HEK293 (cell line): ENCODE measurements at regions not wholly inside any gene's neighbourhood (a gene's known extent, or its start where the extent isn't known, plus 50 kb on each side); places are given as distances from the start of the nearest gene placed in this dataset.

Experiments
- CTCF ChIA-PET: fragments of 350-600 bp; formaldehyde crosslinking; extraction: SDS; loops from one replicate; lab custom pipeline; 2021; ENCODE audit warnings: antibody characterized with exemption; lab: Yijun Ruan, JAX
- POLR2A ChIA-PET: fragments of 300-600 bp; formaldehyde crosslinking; extraction: SDS; loops from one replicate; lab custom pipeline; 2020; ENCODE audit warnings: antibody characterized with exemption, inconsistent platforms; lab: Yijun Ruan, JAX
- H3K27ac ChIP-seq: fragments of 200-500 bp; sonication (Bioruptor generic); 2 replicates; pipeline ENCODE4 v1.5.1; 2014; ENCODE audit warnings: low read depth, low read length, control low read depth, inconsistent platforms; ENCODE audit errors: extremely low read depth
- H3K36me3 ChIP-seq, 2 experiments: fragments of 200-500 bp in 1 of 2; sonication (Bioruptor generic) in 1 of 2; 1 replicate in 1 of 2; 2 replicates in 1 of 2; pipeline ENCODE4 v1.5.1; 2014 to 2017; ENCODE audit warnings: inconsistent platforms in 2 of 2, low read length in 2 of 2; ENCODE audit not compliant: control insufficient read depth in 2 of 2, insufficient read depth in 1 of 2
- H3K4me1 ChIP-seq: fragments of 200-500 bp; sonication (Bioruptor generic); 2 replicates; pipeline ENCODE4 v1.5.1; 2014; ENCODE audit warnings: mild to moderate bottlenecking, low read length, inconsistent platforms; ENCODE audit not compliant: control insufficient read depth, insufficient read depth
- H3K4me3 ChIP-seq: 2 replicates; pipeline ENCODE4 v1.5.1; 2011; ENCODE audit warnings: low read depth, mild to moderate bottlenecking, control low read depth, low read length, moderate library complexity
- H3K9me3 ChIP-seq: fragments of 200-500 bp; sonication (Bioruptor generic); 2 replicates; pipeline ENCODE4 v1.5.1; 2014; ENCODE audit warnings: low read depth, low read length, inconsistent platforms; ENCODE audit not compliant: control insufficient read depth, insufficient read depth
- ATF2 ChIP-seq: fragments of 450-650 bp; formaldehyde crosslinking; IDR thresholded peaks from 2 replicates; pipeline ENCODE4 v1.5.1; 2016; ENCODE audit warnings: missing biosample characterization, missing genetic modification characterization, low read depth
- GLI4 ChIP-seq: fragments of 450-650 bp; formaldehyde crosslinking; IDR thresholded peaks from 2 replicates; pipeline ENCODE4 v1.5.1; 2016; ENCODE audit warnings: missing biosample characterization, missing genetic modification characterization
- IKZF3 ChIP-seq: fragments of 450-650 bp; IDR thresholded peaks from 2 replicates; pipeline ENCODE4 v1.5.0; 2018; ENCODE audit warnings: missing biosample characterization, mild to moderate bottlenecking, missing genetic modification characterization, moderate library complexity
- KLF9 ChIP-seq: fragments of 450-650 bp; formaldehyde crosslinking; IDR thresholded peaks from 2 replicates; pipeline ENCODE4 v1.5.1; 2016; ENCODE audit warnings: missing biosample characterization, missing genetic modification characterization, low read depth
- PRDM1 ChIP-seq: fragments of 450-650 bp; formaldehyde crosslinking; IDR thresholded peaks from 2 replicates; pipeline ENCODE4; 2016; ENCODE audit warnings: missing biosample characterization, missing genetic modification characterization
- REPIN1 ChIP-seq: fragments of 450-650 bp; formaldehyde crosslinking; IDR thresholded peaks from 2 replicates; pipeline ENCODE4 v1.5.1; 2017; ENCODE audit warnings: missing biosample characterization, missing genetic modification characterization, low read depth
- SCRT2 ChIP-seq: fragments of 450-650 bp; formaldehyde crosslinking; IDR thresholded peaks from 2 replicates; pipeline ENCODE4 v1.5.1; 2016; ENCODE audit warnings: missing biosample characterization, missing genetic modification characterization
- SETDB1 ChIP-seq: IDR thresholded peaks from one replicate; pipeline ENCODE4 v1.6.1; 2017; ENCODE audit warnings: mild to moderate bottlenecking, low read length, moderate library complexity, mixed read lengths; ENCODE audit not compliant: insufficient read length
- YY2 ChIP-seq: fragments of 450-650 bp; formaldehyde crosslinking; IDR thresholded peaks from 2 replicates; pipeline ENCODE4 v1.5.1; 2016; ENCODE audit warnings: missing biosample characterization, missing genetic modification characterization
- ZBTB20 ChIP-seq: fragments of 450-650 bp; formaldehyde crosslinking; IDR thresholded peaks from 2 replicates; pipeline ENCODE4 v1.5.1; 2016; ENCODE audit warnings: missing biosample characterization, missing genetic modification characterization
- ZBTB48 ChIP-seq: fragments of 450-650 bp; formaldehyde crosslinking; IDR thresholded peaks from 2 replicates; pipeline ENCODE4 v1.5.1; 2016; ENCODE audit warnings: missing biosample characterization, missing genetic modification characterization
- ZEB2 ChIP-seq: fragments of 450-650 bp; formaldehyde crosslinking; IDR thresholded peaks from 2 replicates; pipeline ENCODE4 v1.5.1; 2016; ENCODE audit warnings: missing biosample characterization, missing genetic modification characterization
- ZNF112 ChIP-seq: fragments of 450-650 bp; formaldehyde crosslinking; IDR thresholded peaks from 2 replicates; pipeline ENCODE4 v1.5.0; 2017; ENCODE audit warnings: missing biosample characterization, missing genetic modification characterization
- ZNF354C ChIP-seq: fragments of 450-650 bp; formaldehyde crosslinking; IDR thresholded peaks from 2 replicates; pipeline ENCODE4 v1.5.1; 2016; ENCODE audit warnings: missing biosample characterization, missing genetic modification characterization, low read depth, borderline replicate concordance
- ZNF37A ChIP-seq: fragments of 450-650 bp; IDR thresholded peaks from 2 replicates; pipeline ENCODE4 v1.5.1; 2018; ENCODE audit warnings: missing biosample characterization, missing genetic modification characterization
- ZNF391 ChIP-seq: fragments of 450-650 bp; formaldehyde crosslinking; IDR thresholded peaks from 2 replicates; pipeline ENCODE4 v1.5.1; 2016; ENCODE audit warnings: low read depth, missing biosample characterization, missing genetic modification characterization, borderline replicate concordance
- ZNF518A ChIP-seq: fragments of 450-650 bp; formaldehyde crosslinking; conservative IDR thresholded peaks from 2 replicates; pipeline ENCODE4 v1.5.1; 2016; ENCODE audit warnings: low read depth, missing biosample characterization, missing genetic modification characterization
- ZNF530 ChIP-seq: fragments of 450-650 bp; formaldehyde crosslinking; IDR thresholded peaks from 2 replicates; pipeline ENCODE4 v1.5.1; 2016; ENCODE audit warnings: low read depth, missing biosample characterization, missing genetic modification characterization
- ZNF580 ChIP-seq: fragments of 450-650 bp; formaldehyde crosslinking; IDR thresholded peaks from 2 replicates; pipeline ENCODE4 v1.5.1; 2016; ENCODE audit warnings: missing biosample characterization, missing genetic modification characterization
- ZNF664 ChIP-seq: fragments of 450-650 bp; formaldehyde crosslinking; IDR thresholded peaks from 2 replicates; pipeline ENCODE4 v1.5.1; 2016; ENCODE audit warnings: missing biosample characterization, missing genetic modification characterization
- ZNF692 ChIP-seq: fragments of 450-650 bp; formaldehyde crosslinking; IDR thresholded peaks from 2 replicates; pipeline ENCODE4 v1.5.1; 2016; ENCODE audit warnings: missing biosample characterization, missing genetic modification characterization
- ZSCAN5A ChIP-seq: fragments of 450-650 bp; formaldehyde crosslinking; IDR thresholded peaks from 2 replicates; pipeline ENCODE4 v1.5.1; 2016; ENCODE audit warnings: missing biosample characterization, missing genetic modification characterization
- ZXDB ChIP-seq: fragments of 450-650 bp; formaldehyde crosslinking; IDR thresholded peaks from 2 replicates; pipeline ENCODE4 v1.5.1; 2016; ENCODE audit warnings: missing biosample characterization, missing genetic modification characterization
- TF ChIP-seq, protein P1 (sequence below): fragments of 450-650 bp; formaldehyde crosslinking; IDR thresholded peaks from 2 replicates; pipeline ENCODE4 v1.5.1; 2016; ENCODE audit warnings: missing biosample characterization, missing genetic modification characterization

GRCh38 chr20:55744896-55745295, 260.4 kb downstream of the CBLN4 start (continued):
- TF ChIP-seq YY2 (tag by site-specific recombination) (no peak), GLI4 (tag by site-specific recombination) (no peak), ZNF692 (tag by site-specific recombination) (no peak)
- TF ChIP-seq, protein P1, sequence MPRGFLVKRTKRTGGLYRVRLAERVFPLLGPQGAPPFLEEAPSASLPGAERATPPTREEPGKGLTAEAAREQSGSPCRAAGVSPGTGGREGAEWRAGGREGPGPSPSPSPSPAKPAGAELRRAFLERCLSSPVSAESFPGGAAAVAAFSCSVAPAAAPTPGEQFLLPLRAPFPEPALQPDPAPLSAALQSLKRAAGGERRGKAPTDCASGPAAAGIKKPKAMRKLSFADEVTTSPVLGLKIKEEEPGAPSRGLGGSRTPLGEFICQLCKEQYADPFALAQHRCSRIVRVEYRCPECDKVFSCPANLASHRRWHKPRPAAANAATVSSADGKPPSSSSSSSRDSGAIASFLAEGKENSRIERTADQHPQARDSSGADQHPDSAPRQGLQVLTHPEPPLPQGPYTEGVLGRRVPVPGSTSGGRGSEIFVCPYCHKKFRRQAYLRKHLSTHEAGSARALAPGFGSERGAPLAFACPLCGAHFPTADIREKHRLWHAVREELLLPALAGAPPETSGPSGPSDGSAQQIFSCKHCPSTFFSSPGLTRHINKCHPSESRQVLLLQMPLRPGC (tag by site-specific recombination), result no peak
- TF ChIP-seq, all 188 proteins: peak for 0

- POLR2A ChIA-PET, result no interaction called here
- CTCF ChIA-PET, result no interaction called here
- no peak for TF ChIP-seq ZBTB48 (tag by site-specific recombination)
- no peak for TF ChIP-seq ZNF112
- TF ChIP-seq SCRT2 (tag by site-specific recombination), result no peak
- TF ChIP-seq ZEB2, result no peak
- no peak for TF ChIP-seq ZNF354C (tag by site-specific recombination)
- no peak for TF ChIP-seq ZBTB20 (tag by site-specific recombination)
- no peak for TF ChIP-seq REPIN1 (tag by site-specific recombination)
These were observed 263.5 kb downstream of the CBLN4 start for GRCh38 chr20:55741801-55742200.

DNA sequence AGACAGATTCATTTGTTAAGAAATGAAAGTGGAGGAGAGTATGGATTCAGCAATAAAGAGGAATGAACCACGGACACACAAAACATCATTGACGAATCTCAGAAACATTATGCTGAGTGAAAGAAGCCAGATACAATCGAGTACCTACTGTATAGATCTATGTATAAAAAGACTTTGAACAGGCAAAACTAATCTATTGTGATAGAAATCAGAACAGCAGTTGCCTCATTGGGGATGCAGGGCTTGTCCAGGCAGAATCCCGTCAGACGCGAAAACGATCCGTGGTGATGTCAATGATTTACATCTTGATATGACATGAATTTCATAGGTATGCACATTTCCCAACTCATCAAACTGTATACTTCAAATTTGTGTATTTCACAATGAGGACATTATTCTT, 265.2 kb downstream of the CBLN4 start:
- ChIA-PET POLR2A (no interaction called here), CTCF (no interaction called here)
- no peaks in the 10 kb centered on the region for H3K9me3 ChIP-seq
- no peak overlapping the region for H3K27ac ChIP-seq
- no peaks in the 10 kb centered on the region for H3K4me1 ChIP-seq
- H3K36me3 ChIP-seq, result no peaks in the 10 kb centered on the region
- no peak overlapping the region for H3K4me3 ChIP-seq
- TF ChIP-seq SETDB1, result no peak
- TF ChIP-seq ATF2, result no peak
- no peak for TF ChIP-seq PRDM1 (tag by site-specific recombination)
- no peak for TF ChIP-seq ZNF391
- no peak for TF ChIP-seq ZSCAN5A (tag by site-specific recombination)
- TF ChIP-seq ZNF37A (tag by site-specific recombination), result no peak
- TF ChIP-seq ZNF518A, result no peak
- no peak for TF ChIP-seq ZNF530 (tag by site-specific recombination)
- TF ChIP-seq KLF9 (tag by site-specific recombination), result no peak
- no peak for TF ChIP-seq ZNF580 (tag by site-specific recombination)
- TF ChIP-seq ZNF664, result no peak
- TF ChIP-seq ZXDB (tag by site-specific recombination), result no peak
- no peak for TF ChIP-seq IKZF3 (tag by site-specific recombination)
- TF ChIP-seq GLI4 (tag by site-specific recombination), result no peak

More at GRCh38 chr20:55741801-55742200, 263.5 kb downstream of the CBLN4 start:
- Histone ChIP-seq H3K9me3 (no peaks in the 10 kb centered on the region), H3K27ac (no peak overlapping the region), H3K36me3 (no peaks in the 10 kb centered on the region), H3K4me3 (no peak overlapping the region), H3K4me1 (no peaks in the 10 kb centered on the region)
